ENCODE measurements at regions not wholly inside any gene's neighbourhood (a gene's known extent, or its start where the extent isn't known, plus 50 kb on each side); places are given as distances from the start of the nearest gene placed in this dataset.

DNA sequence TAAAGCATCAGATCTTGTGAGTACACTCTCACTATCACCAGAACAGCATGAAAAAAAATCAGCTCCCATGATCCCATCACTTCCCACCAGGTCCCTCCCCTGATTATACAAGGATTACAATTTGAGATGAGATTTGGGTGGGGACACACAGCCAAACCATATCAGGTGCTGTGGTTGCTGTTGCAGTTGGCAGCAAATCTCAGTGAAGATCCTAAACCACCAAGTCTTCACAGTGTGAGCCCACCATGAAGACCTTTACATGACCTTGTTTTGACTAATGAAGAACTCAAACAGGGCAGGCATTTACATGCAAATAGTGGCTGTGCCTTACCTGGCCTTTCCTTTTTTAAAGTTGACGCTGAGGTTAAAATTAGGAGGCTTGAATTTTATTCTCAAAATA lies 242.6 kb downstream of the ACTR3B start:
- no peak for TF ChIP-seq CTCF (conservative IDR thresholded peaks at IDR 0.05; ENCODE audit: low read length)
- no peak for TF ChIP-seq EZH2phosphoT487 (IDR thresholded peaks at IDR 0.05; ENCODE audit: borderline replicate concordance, low read depth, low read length)
